Activated T-cell treated with anti-CD3 and anti-CD28 coated beads, Interleukin-2, amount 50 U/mL, for 72 hours (primary cell): ENCODE measurements at regions not wholly inside any gene's neighbourhood (a gene's known extent, or its start where the extent isn't known, plus 50 kb on each side); places are given as distances from the start of the nearest gene placed in this dataset.

Experiments used
- ATAC-seq, 2 donors: fragments of 150-1000 bp; cut with Tn5 transposase; replicated peaks in 1 of 2; 2 replicates each; pipeline ENCODE4 v1.10.0; 2021; ENCODE audit warnings: moderate library complexity in 2 of 2, mild to moderate bottlenecking in 1 of 2
- DNase-seq, 2 donors: peaks; one replicate each; pipeline ENCODE4 v3.0.0; 2021 to 2022; ENCODE audit warnings: mixed read lengths in 1 of 2
- H3K27ac Mint-ChIP-seq: one replicate; pipeline ENCODE4 v1.8.0; 2022; ENCODE audit warnings: mild to moderate bottlenecking, moderate library complexity, mixed read lengths
- H3K27me3 Mint-ChIP-seq: one replicate; pipeline ENCODE4 v1.8.0; 2022; ENCODE audit warnings: low read depth, mixed read lengths
- H3K36me3 Mint-ChIP-seq, 2 donors: one replicate each; pipeline ENCODE4 v1.8.0; 2022; ENCODE audit warnings: mixed read lengths in 2 of 2, mild to moderate bottlenecking in 1 of 2; ENCODE audit not compliant: insufficient read depth in 2 of 2
- H3K4me1 Mint-ChIP-seq: one replicate; pipeline ENCODE4 v1.8.0; 2022; ENCODE audit warnings: low read depth, mixed read lengths
- H3K4me3 Mint-ChIP-seq, 2 donors: one replicate each; pipeline ENCODE4 v1.8.0; 2022; ENCODE audit warnings: mild to moderate bottlenecking in 2 of 2, mixed read lengths in 2 of 2, moderate library complexity in 2 of 2
- H3K9me3 Mint-ChIP-seq, 2 donors: one replicate each; pipeline ENCODE4 v1.8.0; 2022; ENCODE audit warnings: mixed read lengths in 2 of 2

DNA sequence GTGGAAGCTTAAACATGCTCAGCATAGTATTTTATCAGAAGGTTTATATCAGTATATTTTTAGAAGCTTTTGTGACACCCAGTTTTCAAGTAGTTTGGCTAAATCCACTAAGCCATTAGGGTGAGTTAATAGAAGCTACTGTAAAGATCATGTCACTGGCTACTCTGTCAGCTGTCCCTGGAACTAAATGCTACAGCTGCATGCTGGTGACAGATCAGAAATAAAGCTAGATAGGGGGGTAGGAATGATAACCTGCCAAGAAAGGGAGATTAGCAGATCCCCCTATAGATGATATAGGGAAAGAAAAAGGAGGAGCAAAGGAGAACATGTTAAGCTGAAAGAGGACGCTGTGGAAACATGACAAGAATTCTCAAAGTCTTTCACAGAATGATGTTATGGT, 363.2 kb downstream of the QKI start:
- no peaks in the 10 kb centered on the region for H3K4me1 Mint-ChIP-seq
- ATAC-seq (no peak), DNase-seq (no peak)
- no peak overlapping the region for H3K27ac Mint-ChIP-seq
- H3K4me3 Mint-ChIP-seq, result no peak overlapping the region
- H3K27me3 Mint-ChIP-seq, result peaks cover 8% of the 10 kb centered on the region
- H3K36me3 Mint-ChIP-seq, result no peaks in the 10 kb centered on the region
- no peaks in the 10 kb centered on the region for H3K9me3 Mint-ChIP-seq

DNA sequence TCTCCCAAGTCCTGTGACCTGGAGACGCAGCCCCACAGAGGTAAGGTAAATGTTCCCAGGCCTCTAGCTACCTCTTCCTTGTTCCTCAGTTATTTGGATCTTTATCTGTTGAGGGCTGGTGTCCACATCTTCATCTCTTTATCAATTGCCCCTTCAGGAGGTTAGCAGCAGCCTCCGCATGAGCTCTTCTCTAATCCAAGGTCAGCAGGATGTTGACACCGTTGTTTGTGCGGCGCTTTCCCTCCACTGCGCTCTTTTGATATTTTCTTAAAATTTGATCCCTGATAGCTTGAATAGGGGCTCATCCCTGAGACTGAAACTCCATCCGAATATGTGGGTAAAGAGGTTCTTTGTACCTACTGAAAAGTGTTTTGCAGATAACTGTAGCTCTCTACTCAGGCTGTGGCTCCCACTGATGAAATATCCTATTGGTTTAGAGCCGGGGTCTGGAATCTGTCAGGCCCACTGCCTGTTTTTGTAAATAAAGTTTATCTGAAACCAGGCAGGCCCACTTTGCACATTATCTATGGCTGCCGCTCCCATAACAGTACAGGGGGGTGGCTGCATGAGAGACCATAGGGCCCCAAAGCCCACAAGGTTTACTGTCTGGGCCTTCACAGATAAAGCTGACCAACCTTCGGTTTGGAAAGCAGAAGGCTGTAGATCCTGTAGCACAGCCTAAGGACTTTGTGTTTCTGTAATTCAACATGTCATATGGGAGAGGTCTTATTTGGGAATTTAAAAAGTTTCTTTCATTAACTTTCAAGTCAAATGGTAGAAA, 362.6 kb downstream of the QKI start:
- Mint-ChIP-seq H3K4me3 (no peak overlapping the region), H3K9me3 (no peaks in the 10 kb centered on the region), H3K27ac (no peak overlapping the region), H3K4me1 (no peaks in the 10 kb centered on the region), H3K36me3 (no peaks in the 10 kb centered on the region), H3K27me3 (peaks cover 8% of the 10 kb centered on the region)
- ATAC-seq, result no peak
- DNase-seq, result no peak

DNA sequence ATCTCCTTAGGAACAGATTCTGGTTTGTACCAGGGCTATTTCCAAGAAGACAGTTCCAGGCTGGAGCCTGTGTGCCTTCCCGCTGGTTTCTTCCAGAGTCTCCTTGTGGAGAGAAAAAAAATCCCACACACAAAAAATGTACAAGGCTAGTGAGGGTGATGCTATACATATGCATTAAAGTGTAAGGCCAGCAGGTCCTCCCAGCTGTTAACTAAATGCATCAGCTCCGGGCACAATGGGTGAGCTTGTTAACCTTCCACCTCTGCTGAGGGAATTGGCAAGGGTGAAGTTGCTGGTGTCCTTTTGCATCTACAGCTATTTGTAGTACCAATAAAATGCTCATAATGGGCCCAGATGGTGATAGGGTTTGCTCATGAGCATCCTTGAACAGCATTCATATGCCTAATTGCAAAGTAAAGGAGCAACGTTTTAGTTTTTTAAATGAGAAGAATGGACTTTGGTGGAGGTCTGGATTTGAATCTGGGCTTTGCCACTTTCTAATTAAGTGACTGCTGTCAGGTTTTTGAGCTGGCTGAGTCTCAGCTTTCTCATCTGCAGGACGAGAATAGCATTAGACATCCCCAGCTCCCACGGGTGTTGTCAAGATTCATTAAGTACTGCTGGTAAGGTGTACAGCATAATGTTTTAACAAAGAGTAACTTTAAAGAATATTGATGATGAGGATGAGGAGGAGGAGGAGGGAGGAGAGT, 361.8 kb downstream of the QKI start:
- H3K4me3 Mint-ChIP-seq, result no peak overlapping the region
- H3K4me1 Mint-ChIP-seq, result no peaks in the 10 kb centered on the region
- H3K36me3 Mint-ChIP-seq, result no peaks in the 10 kb centered on the region
- no peak for DNase-seq
- ATAC-seq, result no peak
- peaks cover 8% of the 10 kb centered on the region for H3K27me3 Mint-ChIP-seq
- no peak overlapping the region for H3K27ac Mint-ChIP-seq
- no peaks in the 10 kb centered on the region for H3K9me3 Mint-ChIP-seq

DNA sequence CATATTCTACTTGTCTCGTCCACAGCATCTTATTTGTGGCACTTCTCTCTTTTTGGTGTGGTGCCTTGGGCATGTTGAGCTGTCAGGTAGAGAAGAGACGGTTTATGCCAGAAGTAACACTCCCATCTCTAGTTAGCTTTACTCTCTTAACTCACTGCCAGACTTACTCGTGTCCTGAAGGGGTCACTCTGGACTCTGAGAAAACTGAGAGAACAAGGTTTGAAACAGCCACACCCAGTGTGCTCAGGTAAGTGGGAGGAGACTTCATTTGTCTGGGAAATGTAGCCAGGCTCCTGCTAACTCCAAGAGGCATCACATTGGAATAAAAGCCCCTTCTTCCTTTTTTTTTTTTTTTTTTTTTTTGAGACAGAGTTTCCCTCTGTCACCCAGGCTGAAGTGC, 360.8 kb downstream of the QKI start:
- no peak overlapping the region for H3K4me3 Mint-ChIP-seq
- no peak for DNase-seq
- no peaks in the 10 kb centered on the region for H3K9me3 Mint-ChIP-seq
- H3K27me3 Mint-ChIP-seq, result peaks cover 8% of the 10 kb centered on the region
- H3K36me3 Mint-ChIP-seq, result no peaks in the 10 kb centered on the region
- H3K27ac Mint-ChIP-seq, result no peak overlapping the region
- no peak for ATAC-seq
- H3K4me1 Mint-ChIP-seq, result no peaks in the 10 kb centered on the region

DNA sequence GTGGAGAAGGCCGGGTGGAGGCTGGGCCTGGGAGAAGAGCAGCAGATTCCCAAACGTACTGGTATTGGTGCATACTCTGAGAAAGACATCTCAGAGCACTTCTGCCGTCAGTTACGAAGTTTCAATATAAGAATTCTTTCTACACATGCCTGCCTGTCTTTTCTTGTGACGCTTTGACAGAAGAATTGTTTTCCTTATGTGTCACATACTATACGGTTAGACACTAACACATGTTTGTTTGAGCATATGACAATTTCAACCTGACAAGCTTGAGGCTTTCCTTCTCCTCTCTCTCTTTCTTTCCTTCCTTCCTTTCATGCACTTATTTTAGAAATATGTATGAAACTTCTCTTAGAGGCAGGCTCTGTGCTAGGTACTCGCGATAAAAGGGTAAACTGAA, 360.0 kb downstream of the QKI start:
- H3K27ac Mint-ChIP-seq, result no peak overlapping the region
- H3K4me1 Mint-ChIP-seq, result no peaks in the 10 kb centered on the region
- no peak for ATAC-seq
- H3K4me3 Mint-ChIP-seq, result no peak overlapping the region
- peaks cover 8% of the 10 kb centered on the region for H3K27me3 Mint-ChIP-seq
- no peak for DNase-seq
- no peaks in the 10 kb centered on the region for H3K9me3 Mint-ChIP-seq
- no peaks in the 10 kb centered on the region for H3K36me3 Mint-ChIP-seq

GRCh38 chr6:163773646-163774045, 359.1 kb downstream of the QKI start:
- Mint-ChIP-seq H3K27me3 (peaks cover 13% of the 10 kb centered on the region), H3K36me3 (no peaks in the 10 kb centered on the region), H3K4me1 (no peaks in the 10 kb centered on the region), H3K27ac (no peak overlapping the region), H3K4me3 (no peak overlapping the region), H3K9me3 (no peaks in the 10 kb centered on the region)
- DNase-seq (no peak), ATAC-seq (no peak)

DNA sequence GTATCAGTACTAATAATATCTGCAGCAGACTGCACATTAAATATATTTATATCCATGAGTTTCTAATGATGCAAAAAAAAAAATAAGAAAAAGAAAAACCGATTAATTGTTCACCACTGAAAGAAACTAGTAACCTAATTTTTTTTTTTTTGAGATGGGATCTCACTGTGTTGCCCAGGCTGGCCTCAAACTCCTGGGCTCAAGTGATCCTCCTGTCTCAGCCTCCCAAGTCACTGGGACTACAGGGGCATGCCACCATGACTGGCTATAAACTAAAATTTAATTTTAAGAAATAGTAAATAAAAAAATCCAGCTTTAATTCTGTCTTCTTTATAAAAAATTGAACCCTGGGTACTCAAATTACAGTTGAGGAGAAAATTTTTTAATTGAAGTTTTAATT, 358.2 kb downstream of the QKI start:
- no peak for DNase-seq
- H3K27me3 Mint-ChIP-seq, result peaks cover 14% of the 10 kb centered on the region
- peaks cover 0 to 1% of the 10 kb centered on the region in 2 donors for H3K9me3 Mint-ChIP-seq
- ATAC-seq, result no peak
- no peak overlapping the region for H3K4me3 Mint-ChIP-seq
- H3K4me1 Mint-ChIP-seq, result no peaks in the 10 kb centered on the region
- no peaks in the 10 kb centered on the region for H3K36me3 Mint-ChIP-seq
- no peak overlapping the region for H3K27ac Mint-ChIP-seq

DNA sequence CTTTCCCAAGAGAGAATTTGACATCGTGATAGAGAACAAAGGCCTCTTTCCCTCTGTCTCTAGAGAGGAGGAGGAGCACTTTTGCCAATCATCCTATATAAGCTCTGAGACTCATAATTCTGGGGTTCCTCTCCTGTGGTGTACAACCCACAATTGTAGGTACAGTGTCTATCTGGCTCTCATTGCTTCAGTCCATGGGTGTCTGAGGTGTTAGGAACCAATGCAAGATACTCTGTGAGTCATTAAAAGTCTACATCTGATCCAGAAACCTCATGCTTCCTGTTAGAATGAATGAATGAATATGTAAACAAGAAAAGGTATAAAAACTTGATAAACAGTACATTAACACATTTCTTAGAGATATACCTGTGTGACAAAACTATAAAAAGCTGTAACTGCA, 356.7 kb downstream of the QKI start:
- ATAC-seq, result no peak
- no peak overlapping the region for H3K27ac Mint-ChIP-seq

GRCh38 chr6:163768905-163769304, 354.4 kb downstream of the QKI start:
- no peak overlapping the region for H3K4me3 Mint-ChIP-seq
- peaks cover 0 to 3% of the 10 kb centered on the region in 2 donors for H3K9me3 Mint-ChIP-seq
- no peaks in the 10 kb centered on the region for H3K36me3 Mint-ChIP-seq
- ATAC-seq (no peak), DNase-seq (no peak)
- no peaks in the 10 kb centered on the region for H3K4me1 Mint-ChIP-seq
- H3K27me3 Mint-ChIP-seq, result peaks cover 16% of the 10 kb centered on the region
- H3K27ac Mint-ChIP-seq, result no peak overlapping the region

More for the DNA sequence above, 356.7 kb downstream of the QKI start:
- Mint-ChIP-seq H3K36me3 (no peaks in the 10 kb centered on the region), H3K9me3 (peaks cover 0 to 1% of the 10 kb centered on the region in 2 donors), H3K4me3 (no peak overlapping the region), H3K27me3 (peaks cover 13% of the 10 kb centered on the region), H3K4me1 (no peaks in the 10 kb centered on the region)
- no peak for DNase-seq

DNA sequence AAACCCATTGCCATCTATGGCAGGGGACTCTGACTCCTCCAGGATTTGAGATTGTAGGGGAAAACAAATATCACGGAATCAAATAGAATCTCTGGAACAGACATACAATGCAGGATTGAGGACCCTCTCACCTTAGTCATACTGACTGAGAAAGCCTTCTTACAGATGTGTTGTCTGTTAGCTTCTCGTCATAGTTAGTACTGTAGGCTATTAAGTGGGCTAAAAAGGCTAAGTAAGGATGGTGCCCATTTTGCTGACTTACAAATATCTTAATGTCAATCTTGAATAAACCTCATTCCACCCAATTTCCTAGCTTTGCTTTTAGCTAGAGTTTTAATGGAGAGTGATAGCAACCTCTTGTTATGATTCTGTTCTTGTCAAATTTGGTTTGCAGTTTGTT, 352.4 kb downstream of the QKI start:
- no peak overlapping the region for H3K27ac Mint-ChIP-seq
- ATAC-seq (no peak), DNase-seq (no peak)
- H3K27me3 Mint-ChIP-seq, result peaks cover 21% of the 10 kb centered on the region
- no peak overlapping the region for H3K4me3 Mint-ChIP-seq
- H3K36me3 Mint-ChIP-seq, result no peaks in the 10 kb centered on the region
- no peaks in the 10 kb centered on the region for H3K4me1 Mint-ChIP-seq
- peaks cover 0 to 5% of the 10 kb centered on the region in 2 donors for H3K9me3 Mint-ChIP-seq

- no peaks in the 10 kb centered on the region for H3K4me1 Mint-ChIP-seq
- H3K36me3 Mint-ChIP-seq, result no peaks in the 10 kb centered on the region
- peaks cover 25% of the 10 kb centered on the region for H3K27me3 Mint-ChIP-seq
Measured at GRCh38 chr6:163765335-163765734, 350.8 kb downstream of the QKI start.

GRCh38 chr6:163764565-163764964, 350.0 kb downstream of the QKI start:
- Mint-ChIP-seq H3K4me3 (no peak overlapping the region), H3K9me3 (peaks cover 0 to 5% of the 10 kb centered on the region in 2 donors), H3K27ac (no peak overlapping the region), H3K4me1 (no peaks in the 10 kb centered on the region), H3K27me3 (peaks cover 33% of the 10 kb centered on the region), H3K36me3 (no peaks in the 10 kb centered on the region)
- ATAC-seq (no peak), DNase-seq (no peak)

More at GRCh38 chr6:163765335-163765734, 350.8 kb downstream of the QKI start:
- peaks cover 0 to 5% of the 10 kb centered on the region in 2 donors for H3K9me3 Mint-ChIP-seq
- DNase-seq, result no peak
- no peak for ATAC-seq
- H3K27ac Mint-ChIP-seq, result no peak overlapping the region
- no peak overlapping the region for H3K4me3 Mint-ChIP-seq

DNA sequence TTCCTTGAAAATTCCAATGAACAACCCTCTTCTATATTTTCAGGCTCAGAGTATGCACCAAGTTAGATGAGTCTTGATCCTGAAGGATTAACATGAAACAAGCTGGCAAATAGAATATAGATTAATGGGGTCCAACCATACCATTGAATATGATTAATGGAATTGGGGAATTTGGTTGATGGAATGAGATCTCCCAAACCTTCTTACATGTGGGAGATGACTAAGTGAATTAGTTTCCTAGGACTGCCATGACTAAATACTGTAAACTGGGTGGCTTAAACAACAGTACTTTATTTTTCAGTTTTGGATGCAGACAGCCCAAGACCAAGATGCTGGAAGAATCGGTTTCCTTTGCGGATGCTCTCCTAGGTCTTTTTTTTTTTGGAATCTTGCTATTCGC, 347.0 kb downstream of the QKI start:
- Mint-ChIP-seq H3K4me3 (no peak overlapping the region), H3K4me1 (no peaks in the 10 kb centered on the region), H3K9me3 (peaks cover 0 to 8% of the 10 kb centered on the region in 2 donors), H3K27me3 (peaks cover 26% of the 10 kb centered on the region), H3K27ac (no peak overlapping the region), H3K36me3 (no peaks in the 10 kb centered on the region)
- DNase-seq, result no peak
- ATAC-seq, result no peak
